Skeletal muscle tissue (tissue), 3 donors: ENCODE measurements at regions not wholly inside any gene's neighbourhood (a gene's known extent, or its start where the extent isn't known, plus 50 kb on each side); places are given as distances from the start of the nearest gene placed in this dataset.

ENCODE experiments used
- H3K27ac ChIP-seq: one replicate; pipeline ENCODE4 v1.7.0; 2013; ENCODE audit warnings: mild to moderate bottlenecking, low read depth, low read length, inconsistent platforms
- H3K27me3 ChIP-seq, 3 donors: one replicate each; pipeline ENCODE4 v1.7.0; 2013; ENCODE audit warnings: low read length in 3 of 3; ENCODE audit not compliant: control insufficient read depth in 3 of 3, insufficient read depth in 3 of 3
- H3K36me3 ChIP-seq, 3 donors: one replicate each; pipeline ENCODE4 v1.7.0; 2013; ENCODE audit warnings: low read length in 3 of 3; ENCODE audit not compliant: control insufficient read depth in 3 of 3, insufficient read depth in 3 of 3
- H3K4me1 ChIP-seq, 3 donors: one replicate each; pipeline ENCODE4 v1.7.0; 2013; ENCODE audit warnings: low read length in 3 of 3, mild to moderate bottlenecking in 3 of 3; ENCODE audit not compliant: control insufficient read depth in 3 of 3, insufficient read depth in 3 of 3
- H3K4me3 ChIP-seq, 3 donors: one replicate each; pipeline ENCODE4 v1.7.0; 2013; ENCODE audit warnings: low read length in 3 of 3
- H3K9ac ChIP-seq, 3 donors: one replicate each; pipeline ENCODE4 v1.7.0; 2013; ENCODE audit warnings: low read length in 3 of 3, mild to moderate bottlenecking in 3 of 3, moderate library complexity in 2 of 3, low read depth in 1 of 3
- H3K9me3 ChIP-seq, 3 donors: one replicate each; pipeline ENCODE4 v1.7.0; 2013; ENCODE audit warnings: low read length in 3 of 3; ENCODE audit not compliant: control insufficient read depth in 3 of 3
- donor health status: Osteomylitis.

GRCh38 chr10:88104223-88104622, 240.8 kb downstream of the PTEN start:
- no peaks in the 10 kb centered on the region for H3K36me3 ChIP-seq
- H3K27ac ChIP-seq, result no peak overlapping the region
- no peaks in the 10 kb centered on the region for H3K9me3 ChIP-seq
- H3K4me3 ChIP-seq, result no peak overlapping the region
- H3K27me3 ChIP-seq, result no peaks in the 10 kb centered on the region
- H3K9ac ChIP-seq, result no peak overlapping the region
- H3K4me1 ChIP-seq, result peaks cover 0 to 6% (median 2%) of the 10 kb centered on the region in 3 donors

- H3K27ac ChIP-seq, result no peak overlapping the region
These were observed 242.9 kb downstream of the PTEN start for GRCh38 chr10:88106366-88106765.

DNA sequence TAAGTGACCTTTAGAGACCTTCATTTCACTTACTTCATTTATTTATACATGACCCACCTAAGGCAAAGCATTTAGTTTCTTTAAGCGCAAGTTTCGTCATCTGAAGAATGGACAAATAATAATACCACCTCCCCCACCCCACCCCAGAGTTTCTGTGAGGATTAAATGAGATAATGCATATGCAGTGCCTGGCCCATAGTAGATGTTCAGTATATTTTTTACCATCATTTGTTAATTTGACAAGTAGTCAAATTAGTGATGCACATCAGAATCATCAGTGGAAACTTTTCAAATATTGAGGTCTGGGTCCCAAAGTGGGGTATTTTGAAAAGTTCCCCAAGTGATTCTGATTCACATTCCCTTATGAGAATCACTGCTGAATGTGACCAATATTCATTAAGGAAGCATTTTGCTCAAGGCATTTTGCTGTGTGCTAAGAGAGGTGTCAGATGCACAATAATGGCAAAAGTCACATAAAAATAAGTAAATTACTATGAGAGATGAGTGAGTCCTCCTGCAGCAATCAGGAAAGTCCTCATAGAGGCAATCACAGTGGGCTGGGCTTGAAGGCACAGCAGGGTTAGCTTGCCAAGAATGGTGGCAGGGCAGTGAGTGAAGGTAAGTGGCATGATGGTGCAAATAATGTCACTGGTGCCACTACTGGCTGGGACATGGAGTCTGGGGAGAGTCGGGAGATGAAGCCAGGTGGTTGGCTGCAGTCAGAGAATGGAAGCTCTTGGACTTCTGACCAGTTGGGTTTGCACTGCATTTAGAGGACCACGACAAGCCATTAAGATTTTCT, 244.1 kb downstream of the PTEN start:
- peaks cover 0 to 13% (median 2%) of the 10 kb centered on the region in 3 donors for H3K4me1 ChIP-seq
- no peak overlapping the region for H3K27ac ChIP-seq
- H3K4me3 ChIP-seq, result no peak overlapping the region
- H3K9me3 ChIP-seq, result no peaks in the 10 kb centered on the region
- H3K36me3 ChIP-seq, result no peaks in the 10 kb centered on the region
- no peaks in the 10 kb centered on the region for H3K27me3 ChIP-seq
- no peak overlapping the region for H3K9ac ChIP-seq

More at GRCh38 chr10:88106366-88106765, 242.9 kb downstream of the PTEN start:
- Histone ChIP-seq H3K27me3 (no peaks in the 10 kb centered on the region), H3K9me3 (no peaks in the 10 kb centered on the region), H3K9ac (no peak overlapping the region), H3K4me3 (no peak overlapping the region), H3K36me3 (no peaks in the 10 kb centered on the region), H3K4me1 (peaks cover 0 to 13% (median 2%) of the 10 kb centered on the region in 3 donors)

- Histone ChIP-seq H3K9me3 (no peaks in the 10 kb centered on the region), H3K4me3 (no peak overlapping the region), H3K27me3 (no peaks in the 10 kb centered on the region), H3K36me3 (no peaks in the 10 kb centered on the region), H3K4me1 (peaks cover 0 to 13% (median 2%) of the 10 kb centered on the region in 3 donors), H3K27ac (no peak overlapping the region), H3K9ac (no peak overlapping the region)
These were observed 244.7 kb downstream of the PTEN start for GRCh38 chr10:88108115-88108610.

- H3K4me1 ChIP-seq, result peaks cover 3 to 13% (median 8%) of the 10 kb centered on the region in 3 donors
- no peaks in the 10 kb centered on the region for H3K36me3 ChIP-seq
- no peak overlapping the region for H3K4me3 ChIP-seq
- no peak overlapping the region for H3K27ac ChIP-seq
- H3K27me3 ChIP-seq, result no peaks in the 10 kb centered on the region
- no peak overlapping the region for H3K9ac ChIP-seq
- no peaks in the 10 kb centered on the region for H3K9me3 ChIP-seq
These were observed 246.9 kb downstream of the PTEN start for GRCh38 chr10:88110355-88110754.

DNA sequence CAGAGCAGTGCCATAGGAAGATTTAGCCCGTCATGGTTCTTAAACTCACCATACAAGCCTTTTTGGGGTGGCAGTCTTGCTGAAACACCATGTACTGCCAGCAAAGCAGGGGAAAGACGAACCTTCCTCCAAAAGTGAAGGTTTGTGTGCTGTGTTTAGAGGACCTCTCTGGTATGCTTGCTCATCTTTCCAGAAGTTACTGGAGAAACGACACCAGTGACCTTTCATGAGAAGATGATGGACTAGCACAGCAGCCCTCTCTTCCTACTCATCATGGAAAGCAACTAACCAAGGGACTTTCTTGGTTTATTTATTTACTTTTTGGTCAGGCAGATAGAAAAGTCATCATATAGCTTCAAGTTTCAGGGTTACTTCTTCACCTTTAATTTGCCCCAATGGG, 247.4 kb downstream of the PTEN start:
- H3K9me3 ChIP-seq, result no peaks in the 10 kb centered on the region
- no peaks in the 10 kb centered on the region for H3K36me3 ChIP-seq
- H3K9ac ChIP-seq, result no peak overlapping the region
- H3K4me1 ChIP-seq, result peaks cover 3 to 13% (median 8%) of the 10 kb centered on the region in 3 donors
- H3K27ac ChIP-seq, result no peak overlapping the region
- H3K27me3 ChIP-seq, result no peaks in the 10 kb centered on the region
- H3K4me3 ChIP-seq, result no peak overlapping the region

GRCh38 chr10:88111294-88111693, 247.9 kb downstream of the PTEN start:
- Histone ChIP-seq H3K4me3 (no peak overlapping the region), H3K27ac (no peak overlapping the region), H3K4me1 (peaks cover 3 to 13% (median 8%) of the 10 kb centered on the region in 3 donors), H3K27me3 (no peaks in the 10 kb centered on the region), H3K36me3 (no peaks in the 10 kb centered on the region), H3K9ac (no peak overlapping the region), H3K9me3 (no peaks in the 10 kb centered on the region)

GRCh38 chr10:88113232-88113631, 249.8 kb downstream of the PTEN start:
- H3K4me3 ChIP-seq, result no peak overlapping the region
- no peaks in the 10 kb centered on the region for H3K27me3 ChIP-seq
- peaks cover 3 to 8% (median 6%) of the 10 kb centered on the region in 3 donors for H3K4me1 ChIP-seq
- no peaks in the 10 kb centered on the region for H3K36me3 ChIP-seq
- no peak overlapping the region for H3K9ac ChIP-seq
- H3K9me3 ChIP-seq, result no peaks in the 10 kb centered on the region
- no peak overlapping the region for H3K27ac ChIP-seq

GRCh38 chr10:88113657-88114272, 250.3 kb downstream of the PTEN start:
- Histone ChIP-seq H3K27ac (no peak overlapping the region), H3K36me3 (no peaks in the 10 kb centered on the region), H3K9me3 (no peaks in the 10 kb centered on the region), H3K4me3 (no peak overlapping the region), H3K9ac (no peak overlapping the region), H3K27me3 (no peaks in the 10 kb centered on the region), H3K4me1 (peaks cover 3 to 8% (median 6%) of the 10 kb centered on the region in 3 donors)

DNA sequence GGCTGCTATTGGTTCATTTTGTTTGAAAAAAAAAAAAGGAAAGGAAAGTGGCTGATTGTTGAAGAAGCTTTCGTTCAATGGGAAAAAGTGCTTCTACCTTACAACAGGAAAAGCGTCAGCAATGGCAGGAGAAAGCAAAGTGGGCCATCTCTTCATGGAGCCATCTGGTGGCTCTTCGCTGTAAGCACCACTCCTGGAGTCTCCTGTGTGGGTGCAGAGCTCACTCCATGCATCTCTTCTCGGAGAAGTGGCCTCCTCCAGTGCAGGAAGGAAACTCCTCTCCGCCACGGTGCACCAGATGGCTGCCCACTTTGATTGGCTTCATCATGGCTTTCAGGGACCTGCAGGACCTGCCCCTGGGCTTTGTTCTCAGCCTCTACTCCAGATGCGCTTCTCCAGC, 250.9 kb downstream of the PTEN start:
- H3K27ac ChIP-seq, result no peak overlapping the region
- H3K9ac ChIP-seq, result no peak overlapping the region
- no peaks in the 10 kb centered on the region for H3K36me3 ChIP-seq
- no peaks in the 10 kb centered on the region for H3K9me3 ChIP-seq
- H3K4me3 ChIP-seq, result no peak overlapping the region
- H3K27me3 ChIP-seq, result no peaks in the 10 kb centered on the region
- H3K4me1 ChIP-seq, result peaks cover 3 to 8% (median 6%) of the 10 kb centered on the region in 3 donors
